BE2C (cell line): ENCODE measurements at regions not wholly inside any gene's neighbourhood (a gene's known extent, or its start where the extent isn't known, plus 50 kb on each side); places are given as distances from the start of the nearest gene placed in this dataset.
"Not testable (repeated sequence)": the region's sequence is repeated elsewhere in the genome, so short reads cannot be mapped to it uniquely, and the experiment has no call there.

ENCODE experiments used
- DNase-seq: peaks from one replicate; pipeline ENCODE4 v3.0.0-alpha.2; 2020
- H3K27me3 ChIP-seq: fragments of 250-450 bp; sonication (Bioruptor Pico); 2 replicates; pipeline ENCODE4 v1.5.1; 2020; ENCODE audit warnings: mild to moderate bottlenecking
- H3K36me3 ChIP-seq: fragments of 250-450 bp; sonication (Bioruptor Pico); 2 replicates; pipeline ENCODE4 v1.5.1; 2020; ENCODE audit warnings: mild to moderate bottlenecking
- H3K4me1 ChIP-seq: fragments of 250-450 bp; sonication (Bioruptor Pico); 2 replicates; pipeline ENCODE4 v1.5.1; 2020
- H3K4me3 ChIP-seq: 2 replicates; pipeline ENCODE4 v1.5.1; 2011; ENCODE audit warnings: low read depth, low read length
- H3K9me3 ChIP-seq: fragments of 250-450 bp; sonication (Bioruptor Pico); 2 replicates; pipeline ENCODE4 v1.5.1; 2020
- CTCF ChIP-seq: IDR thresholded peaks from 2 replicates; pipeline ENCODE4 v1.5.1; 2012; ENCODE audit warnings: mild to moderate bottlenecking, low read depth, low read length

DNA sequence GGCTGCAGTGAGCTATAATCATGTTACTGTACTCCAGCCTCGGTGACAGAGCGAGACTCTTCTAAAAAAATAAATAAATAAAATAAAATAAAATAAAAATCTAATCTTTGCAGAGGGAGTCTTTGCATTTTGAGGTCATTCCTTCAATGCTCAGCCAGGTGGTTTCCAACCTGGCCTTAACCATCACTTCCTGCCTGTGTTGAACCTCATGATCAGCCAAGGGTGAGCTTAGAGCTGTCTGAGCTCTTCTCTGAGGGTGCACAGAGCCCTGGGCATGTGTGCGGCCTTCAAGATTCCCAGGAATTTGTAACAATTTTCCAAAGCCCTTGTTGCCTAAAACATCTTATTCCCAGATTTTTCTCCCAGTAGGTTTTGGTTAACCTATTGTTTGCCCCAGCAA is 94.3 kb downstream of the KCNJ12 start:
- H3K4me3 ChIP-seq, DNase-seq, H3K27me3 ChIP-seq, H3K36me3 ChIP-seq, H3K4me1 ChIP-seq, H3K9me3 ChIP-seq: not testable (repeated sequence)

DNA sequence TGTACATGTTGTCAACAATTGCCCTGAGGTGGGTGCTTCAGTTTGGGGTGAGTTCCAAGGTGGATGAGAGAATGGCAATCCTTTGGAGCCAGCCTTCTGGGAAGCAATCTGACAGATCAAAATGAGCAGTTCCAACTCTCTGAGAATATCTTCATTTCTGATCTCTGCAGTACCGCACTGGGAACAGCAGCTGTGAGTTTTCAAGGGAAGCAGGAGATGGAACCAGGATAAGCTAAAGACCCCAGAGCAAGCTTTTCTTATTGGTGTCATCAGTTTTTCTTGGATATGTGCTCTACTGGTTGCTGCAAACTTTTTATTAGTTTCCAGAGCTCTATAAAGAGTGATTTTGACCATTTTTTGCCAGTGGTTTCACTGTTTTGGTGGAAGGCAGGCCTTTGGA is 94.7 kb downstream of the KCNJ12 start:
- no peaks in the 10 kb centered on the region for H3K27me3 ChIP-seq
- H3K36me3 ChIP-seq = no peaks in the 10 kb centered on the region
- TF ChIP-seq CTCF = no peak
- H3K9me3 ChIP-seq = no peaks in the 10 kb centered on the region
- no peak for DNase-seq
- H3K4me3 ChIP-seq = no peak overlapping the region
- H3K4me1 ChIP-seq = no peaks in the 10 kb centered on the region

GRCh38 chr17:21474815-21475214 is 98.7 kb downstream of the KCNJ12 start:
- Histone ChIP-seq H3K36me3 (no peaks in the 10 kb centered on the region), H3K9me3 (no peaks in the 10 kb centered on the region), H3K27me3 (peaks cover 5% of the 10 kb centered on the region; the same call in 1 of the 2 replicates), H3K4me1 (no peaks in the 10 kb centered on the region), H3K4me3 (no peak overlapping the region)
- no peak for TF ChIP-seq CTCF
- DNase-seq = no peak

GRCh38 chr17:21475571-21475970 is 99.4 kb downstream of the KCNJ12 start:
- H3K4me1 ChIP-seq = no peaks in the 10 kb centered on the region
- no peak for DNase-seq
- TF ChIP-seq CTCF = no peak
- H3K36me3 ChIP-seq = no peaks in the 10 kb centered on the region
- H3K27me3 ChIP-seq = peaks cover 7% of the 10 kb centered on the region; the same call in 1 of the 2 replicates
- H3K4me3 ChIP-seq = no peak overlapping the region
- no peaks in the 10 kb centered on the region for H3K9me3 ChIP-seq

DNA sequence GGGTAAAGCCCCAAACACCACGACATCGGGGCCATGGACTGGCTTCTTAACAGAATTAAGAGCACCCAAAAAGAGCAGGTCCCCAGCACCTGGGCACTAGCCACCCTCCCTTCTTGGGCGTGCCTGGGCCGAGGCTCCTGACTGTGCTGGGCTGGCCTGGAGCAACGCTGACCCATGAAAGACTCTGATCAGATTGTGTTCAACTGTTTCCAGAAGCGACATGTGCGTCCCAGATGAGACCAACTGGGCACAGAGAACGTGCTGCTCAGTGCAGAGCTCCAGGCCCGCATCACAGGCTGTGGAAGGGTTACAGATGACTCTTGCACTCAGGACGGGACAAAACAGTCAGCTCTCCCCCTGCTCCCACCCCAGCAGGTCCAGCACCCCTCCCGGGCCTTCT is 100.7 kb downstream of the KCNJ12 start:
- Histone ChIP-seq H3K36me3 (no peaks in the 10 kb centered on the region), H3K9me3 (no peaks in the 10 kb centered on the region), H3K4me1 (no peaks in the 10 kb centered on the region), H3K4me3 (no peak overlapping the region), H3K27me3 (peaks cover 7% of the 10 kb centered on the region; the same call in 1 of the 2 replicates)
- no peak for TF ChIP-seq CTCF
- DNase-seq = no peak

GRCh38 chr17:21482189-21482865 is 106.2 kb downstream of the KCNJ12 start:
- no peak overlapping the region for H3K4me3 ChIP-seq
- H3K9me3 ChIP-seq = no peaks in the 10 kb centered on the region
- no peaks in the 10 kb centered on the region for H3K4me1 ChIP-seq
- no peak for DNase-seq
- H3K36me3 ChIP-seq = no peaks in the 10 kb centered on the region
- peaks cover 2% of the 10 kb centered on the region; the same call in 1 of the 2 replicates for H3K27me3 ChIP-seq
- TF ChIP-seq CTCF = no peak

- DNase-seq, H3K9me3 ChIP-seq, H3K36me3 ChIP-seq, H3K4me3 ChIP-seq, H3K27me3 ChIP-seq, H3K4me1 ChIP-seq: not testable (repeated sequence)
Measured at GRCh38 chr17:21488043-21488442, 111.9 kb downstream of the KCNJ12 start.
